Neural cell (in vitro differentiated cells): ENCODE measurements at regions not wholly inside any gene's neighbourhood (a gene's known extent, or its start where the extent isn't known, plus 50 kb on each side); places are given as distances from the start of the nearest gene placed in this dataset.

Experiments
- CTCF ChIP-seq: fragments of 450-650 bp; IDR thresholded peaks from 2 replicates; pipeline ENCODE4 v1.5.1; 2014; ENCODE audit warnings: antibody characterized with exemption, mild to moderate bottlenecking, moderate library complexity; ENCODE audit not compliant: poor library complexity, severe bottlenecking
- EZH2 ChIP-seq: fragments of 200-600, 300-800 bp; shearing (Covaris generic), sonication (generic); IDR thresholded peaks from 2 replicates; pipeline ENCODE4 v1.6.1; 2014; ENCODE audit warnings: antibody characterized with exemption, low read length, borderline replicate concordance, mild to moderate bottlenecking; ENCODE audit not compliant: insufficient read depth, poor library complexity, severe bottlenecking
- POLR2AphosphoS5 ChIP-seq: IDR thresholded peaks from 2 replicates; pipeline ENCODE4 v1.6.1; 2012
- RAD21 ChIP-seq: fragments of 450-650 bp; conservative IDR thresholded peaks from 2 replicates; pipeline ENCODE4 v1.6.1; 2014; ENCODE audit warnings: antibody characterized with exemption, mild to moderate bottlenecking, moderate library complexity
- REST ChIP-seq: IDR thresholded peaks from 2 replicates; pipeline ENCODE4 v1.6.1; 2012; ENCODE audit warnings: borderline replicate concordance

- no peak for TF ChIP-seq EZH2
- no peak for TF ChIP-seq CTCF
- TF ChIP-seq RAD21 = no peak
- no peak for TF ChIP-seq POLR2AphosphoS5
- TF ChIP-seq REST = no peak
Observed at GRCh38 chr9:129473523-129474244, 147.2 kb downstream of the C9orf50 start.
